ENCODE measurements at regions not wholly inside any gene's neighbourhood (a gene's known extent, or its start where the extent isn't known, plus 50 kb on each side); places are given as distances from the start of the nearest gene placed in this dataset.

DNA sequence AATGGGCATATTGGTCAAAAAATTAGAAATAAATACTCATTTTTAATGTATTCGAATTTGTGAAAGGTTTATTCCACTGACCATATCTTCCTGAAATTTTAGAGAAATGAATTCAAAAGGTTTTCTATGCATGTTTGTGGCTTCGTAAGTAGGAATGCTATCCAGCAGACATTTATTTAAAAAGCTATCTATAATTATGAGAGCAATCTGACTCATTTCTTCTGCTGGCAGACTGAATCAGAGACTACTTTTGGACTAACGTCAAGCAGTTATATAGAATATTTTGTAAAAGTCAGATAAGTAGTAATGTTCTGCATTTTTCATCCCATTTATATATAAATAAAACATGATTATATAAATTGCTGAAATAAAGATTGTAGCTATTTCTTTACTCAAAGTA lies 125.0 kb downstream of the SPCS3 start:
- BruUV-seq (replicated peaks): no TSS peak
- Histone ChIP-seq H4K20me1 (ENCODE audit: insufficient read depth) (no peaks in the 10 kb centered on the region), H3F3A (ENCODE audit: insufficient read depth, low read depth) (no peaks in the 10 kb centered on the region), H3K79me2 (ENCODE audit: low read depth) (no peaks in the 10 kb centered on the region), H3K27ac (no peak overlapping the region), H3K4me3 (no peak overlapping the region), H3K4me1 (replicated peaks; ENCODE audit: insufficient read depth) (peaks cover 12% of the 10 kb centered on the region), H3K36me3 (ENCODE audit: low read depth) (no peaks in the 10 kb centered on the region), H3K9me2 (ENCODE audit: insufficient read depth) (no peaks in the 10 kb centered on the region), H2AFZ (no peak overlapping the region), H3K27me3 (ENCODE audit: insufficient read depth, low read depth) (no peaks in the 10 kb centered on the region), H3K4me2 (no peak overlapping the region), H3K9me3 (ENCODE audit: insufficient read depth, low read depth) (no peaks in the 10 kb centered on the region)
- no peak for DNase-seq
- POLR2A ChIA-PET (ENCODE audit: unreplicated experiment): no interaction called here
- intact Hi-C loops (cut with micrococcal nuclease; ENCODE audit: unreplicated experiment): no loop called here
- TF ChIP-seq, protein P1, sequence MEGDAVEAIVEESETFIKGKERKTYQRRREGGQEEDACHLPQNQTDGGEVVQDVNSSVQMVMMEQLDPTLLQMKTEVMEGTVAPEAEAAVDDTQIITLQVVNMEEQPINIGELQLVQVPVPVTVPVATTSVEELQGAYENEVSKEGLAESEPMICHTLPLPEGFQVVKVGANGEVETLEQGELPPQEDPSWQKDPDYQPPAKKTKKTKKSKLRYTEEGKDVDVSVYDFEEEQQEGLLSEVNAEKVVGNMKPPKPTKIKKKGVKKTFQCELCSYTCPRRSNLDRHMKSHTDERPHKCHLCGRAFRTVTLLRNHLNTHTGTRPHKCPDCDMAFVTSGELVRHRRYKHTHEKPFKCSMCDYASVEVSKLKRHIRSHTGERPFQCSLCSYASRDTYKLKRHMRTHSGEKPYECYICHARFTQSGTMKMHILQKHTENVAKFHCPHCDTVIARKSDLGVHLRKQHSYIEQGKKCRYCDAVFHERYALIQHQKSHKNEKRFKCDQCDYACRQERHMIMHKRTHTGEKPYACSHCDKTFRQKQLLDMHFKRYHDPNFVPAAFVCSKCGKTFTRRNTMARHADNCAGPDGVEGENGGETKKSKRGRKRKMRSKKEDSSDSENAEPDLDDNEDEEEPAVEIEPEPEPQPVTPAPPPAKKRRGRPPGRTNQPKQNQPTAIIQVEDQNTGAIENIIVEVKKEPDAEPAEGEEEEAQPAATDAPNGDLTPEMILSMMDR (conservative IDR thresholded peaks at IDR 0.05): no peak
- CTCF ChIA-PET: no interaction called here

DNA sequence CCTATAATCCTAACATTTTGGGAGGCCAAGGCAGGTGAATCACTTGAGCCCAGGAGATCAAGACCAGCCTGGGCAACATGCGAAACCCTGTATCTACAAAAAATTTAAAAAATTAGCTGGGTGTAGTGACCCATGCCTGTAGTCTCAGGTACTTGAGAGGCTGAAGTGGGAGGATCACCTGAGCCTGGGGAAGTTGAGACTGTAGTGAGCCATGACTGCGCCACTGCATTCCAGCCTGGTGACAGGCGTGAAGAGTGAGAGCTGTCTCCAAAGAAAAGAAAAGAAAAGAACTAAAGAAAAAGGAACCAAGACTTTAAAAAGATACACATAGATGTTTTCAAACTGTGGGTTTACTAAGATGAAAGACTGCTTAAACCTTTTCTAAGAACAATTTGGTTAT lies 129.0 kb downstream of the SPCS3 start:
- Histone ChIP-seq H2AFZ (no peak overlapping the region), H3F3A (ENCODE audit: insufficient read depth, low read depth) (no peaks in the 10 kb centered on the region), H3K9me3 (ENCODE audit: insufficient read depth, low read depth) (no peaks in the 10 kb centered on the region), H3K4me3 (no peak overlapping the region), H3K27ac (no peak overlapping the region), H3K9me2 (ENCODE audit: insufficient read depth) (no peaks in the 10 kb centered on the region), H4K20me1 (ENCODE audit: insufficient read depth) (no peaks in the 10 kb centered on the region), H3K4me1 (replicated peaks; ENCODE audit: insufficient read depth) (peaks cover 7% of the 10 kb centered on the region), H3K4me2 (no peak overlapping the region), H3K36me3 (ENCODE audit: low read depth) (no peaks in the 10 kb centered on the region), H3K27me3 (ENCODE audit: insufficient read depth, low read depth) (no peaks in the 10 kb centered on the region), H3K79me2 (ENCODE audit: low read depth) (no peaks in the 10 kb centered on the region)
- TF ChIP-seq, protein P1 (conservative IDR thresholded peaks at IDR 0.05): no peak
- TF ChIP-seq EZH2 (IDR thresholded peaks at IDR 0.05; ENCODE audit: low read depth): no peak
- DNase-seq: no peak
- intact Hi-C loops (cut with micrococcal nuclease; ENCODE audit: unreplicated experiment): no loop called here
- ChIA-PET CTCF (interaction anchor here (0.6 kb wide), 1 partner anchor 896 kb away, joined by 3 read pairs; no protein-coding TSS in a partner anchor), POLR2A (ENCODE audit: unreplicated experiment) (no interaction called here)
- no TSS peak for BruUV-seq (replicated peaks)

DNA sequence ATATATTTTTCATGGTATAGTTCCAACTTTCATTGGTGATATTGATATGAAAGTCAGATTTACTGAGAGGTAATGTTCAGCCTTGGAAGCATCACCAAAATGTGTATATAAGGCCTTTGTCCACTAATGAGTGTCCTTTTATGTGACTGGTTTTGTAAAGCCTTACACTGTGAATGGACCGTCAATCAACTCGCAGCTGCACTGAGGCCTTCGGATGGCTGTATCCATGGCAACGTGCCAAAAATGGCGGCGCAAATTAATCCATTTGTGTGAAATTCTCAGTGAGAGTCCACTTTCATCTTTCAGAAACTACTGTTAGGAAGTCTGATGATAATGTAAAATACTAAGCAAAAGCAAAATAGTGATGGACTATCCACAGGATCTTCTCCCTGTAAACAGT lies 131.7 kb downstream of the SPCS3 start:
- Histone ChIP-seq H3K27me3 (ENCODE audit: insufficient read depth, low read depth) (no peaks in the 10 kb centered on the region), H3K36me3 (ENCODE audit: low read depth) (no peaks in the 10 kb centered on the region), H3K4me3 (no peak overlapping the region), H3K9me3 (ENCODE audit: insufficient read depth, low read depth) (no peaks in the 10 kb centered on the region), H3K4me2 (no peak overlapping the region), H3K9me2 (ENCODE audit: insufficient read depth) (no peaks in the 10 kb centered on the region), H3K4me1 (replicated peaks; ENCODE audit: insufficient read depth) (no peaks in the 10 kb centered on the region), H2AFZ (no peak overlapping the region), H3K27ac (no peak overlapping the region), H4K20me1 (ENCODE audit: insufficient read depth) (no peaks in the 10 kb centered on the region), H3F3A (ENCODE audit: insufficient read depth, low read depth) (no peaks in the 10 kb centered on the region), H3K79me2 (ENCODE audit: low read depth) (no peaks in the 10 kb centered on the region)
- no peak for TF ChIP-seq EZH2 (IDR thresholded peaks at IDR 0.05; ENCODE audit: low read depth)
- TF ChIP-seq, protein P1 (conservative IDR thresholded peaks at IDR 0.05): no peak
- CTCF ChIA-PET: no interaction called here
- POLR2A ChIA-PET (ENCODE audit: unreplicated experiment): no interaction called here
- intact Hi-C loops (cut with micrococcal nuclease; ENCODE audit: unreplicated experiment): no loop called here
- no TSS peak for BruUV-seq (replicated peaks)
- no peak for DNase-seq
